SJCRH30 (cell line): ENCODE measurements at regions not wholly inside any gene's neighbourhood (a gene's known extent, or its start where the extent isn't known, plus 50 kb on each side); places are given as distances from the start of the nearest gene placed in this dataset.
A peak's percentile ranks its signal among the peaks of the same experiment; 100 is the strongest.

Source experiments
- DNase-seq, 2 experiments: peaks; one replicate each; pipeline ENCODE4 v3.0.0-alpha.2; 2015 to 2020
- H3K27ac ChIP-seq: fragments of 250-450 bp; sonication (Bioruptor Pico); 2 replicates; pipeline ENCODE4 v1.5.1; 2020; ENCODE audit warnings: mild to moderate bottlenecking, moderate library complexity
- H3K27me3 ChIP-seq: fragments of 250-450 bp; sonication (Bioruptor Pico); 2 replicates; pipeline ENCODE4 v1.5.1; 2020; ENCODE audit warnings: mild to moderate bottlenecking, moderate library complexity
- H3K36me3 ChIP-seq: fragments of 250-450 bp; sonication (Bioruptor Pico); 2 replicates; pipeline ENCODE4 v1.5.1; 2020; ENCODE audit warnings: mild to moderate bottlenecking, moderate library complexity
- H3K4me1 ChIP-seq: fragments of 250-450 bp; sonication (Bioruptor Pico); 2 replicates; pipeline ENCODE4 v1.5.1; 2020; ENCODE audit warnings: mild to moderate bottlenecking, moderate library complexity
- H3K4me3 ChIP-seq: fragments of 250-450 bp; sonication (Bioruptor Pico); 2 replicates; pipeline ENCODE4 v1.5.1; 2020; ENCODE audit warnings: mild to moderate bottlenecking, moderate library complexity
- H3K9me3 ChIP-seq: fragments of 250-450 bp; sonication (Bioruptor Pico); replicated peaks from 2 replicates; pipeline ENCODE4 v1.5.1; 2020; ENCODE audit warnings: mild to moderate bottlenecking, moderate library complexity

- no peak overlapping the region for H3K4me3 ChIP-seq
- no peaks in the 10 kb centered on the region for H3K36me3 ChIP-seq
- H3K4me1 ChIP-seq = no peaks in the 10 kb centered on the region
- no peaks in the 10 kb centered on the region for H3K9me3 ChIP-seq
- H3K27me3 ChIP-seq = peaks cover 1% of the 10 kb centered on the region; the same call in 1 of the 2 replicates
- H3K27ac ChIP-seq = no peak overlapping the region
- no peak for DNase-seq
These were observed 274.0 kb upstream of the SPRED2 start for GRCh38 chr2:65706411-65706810.

GRCh38 chr2:65701191-65701590, 268.8 kb upstream of the SPRED2 start:
- no peaks in the 10 kb centered on the region for H3K36me3 ChIP-seq
- peaks cover 10% of the 10 kb centered on the region; the same call in 1 of the 2 replicates for H3K27me3 ChIP-seq
- no peaks in the 10 kb centered on the region for H3K4me1 ChIP-seq
- no peak overlapping the region for H3K27ac ChIP-seq
- no peak overlapping the region for H3K4me3 ChIP-seq
- no peak for DNase-seq
- no peaks in the 10 kb centered on the region for H3K9me3 ChIP-seq

- H3K27ac ChIP-seq = no peak overlapping the region
- H3K27me3 ChIP-seq = peaks cover 10% of the 10 kb centered on the region
- H3K9me3 ChIP-seq = no peaks in the 10 kb centered on the region
- no peak overlapping the region for H3K4me3 ChIP-seq
- H3K36me3 ChIP-seq = no peaks in the 10 kb centered on the region
- DNase-seq = no peak
- no peaks in the 10 kb centered on the region for H3K4me1 ChIP-seq
These were observed 268.3 kb upstream of the SPRED2 start for GRCh38 chr2:65700720-65701119.

GRCh38 chr2:65700004-65700651, 267.7 kb upstream of the SPRED2 start:
- Histone ChIP-seq H3K27ac (no peak overlapping the region), H3K4me1 (no peaks in the 10 kb centered on the region)
- no peak for DNase-seq

GRCh38 chr2:65691816-65692215, 259.4 kb upstream of the SPRED2 start:
- Histone ChIP-seq H3K36me3 (no peaks in the 10 kb centered on the region), H3K27me3 (peaks cover 8% of the 10 kb centered on the region), H3K27ac (no peak overlapping the region), H3K9me3 (no peaks in the 10 kb centered on the region), H3K4me3 (no peak overlapping the region), H3K4me1 (no peaks in the 10 kb centered on the region)
- DNase-seq = no peak

More at GRCh38 chr2:65700004-65700651, 267.7 kb upstream of the SPRED2 start:
- Histone ChIP-seq H3K27me3 (peaks cover 11% of the 10 kb centered on the region), H3K4me3 (no peak overlapping the region), H3K9me3 (no peaks in the 10 kb centered on the region), H3K36me3 (no peaks in the 10 kb centered on the region)

- DNase-seq = no peak
- no peak overlapping the region for H3K4me3 ChIP-seq
- 0 out of 2 replicates have a peak, but pooled peaks cover 5% of the 10 kb centered on the region for H3K27me3 ChIP-seq
- no peak overlapping the region for H3K27ac ChIP-seq
- H3K36me3 ChIP-seq = no peaks in the 10 kb centered on the region
- H3K9me3 ChIP-seq = no peaks in the 10 kb centered on the region
- no peaks in the 10 kb centered on the region for H3K4me1 ChIP-seq
These were observed 255.9 kb upstream of the SPRED2 start for GRCh38 chr2:65688141-65688886.

- Histone ChIP-seq H3K36me3 (no peaks in the 10 kb centered on the region), H3K4me1 (no peaks in the 10 kb centered on the region)
These were observed 255.2 kb upstream of the SPRED2 start for GRCh38 chr2:65687614-65688013.

GRCh38 chr2:65686928-65687521, 254.6 kb upstream of the SPRED2 start:
- Histone ChIP-seq H3K4me3 (no peak overlapping the region), H3K4me1 (no peaks in the 10 kb centered on the region), H3K27me3 (no peaks in the 10 kb centered on the region), H3K9me3 (no peaks in the 10 kb centered on the region), H3K27ac (no peak overlapping the region), H3K36me3 (no peaks in the 10 kb centered on the region)
- no peak for DNase-seq

More at GRCh38 chr2:65687614-65688013, 255.2 kb upstream of the SPRED2 start:
- no peak for DNase-seq
- Histone ChIP-seq H3K9me3 (no peaks in the 10 kb centered on the region), H3K27ac (no peak overlapping the region), H3K27me3 (0 out of 2 replicates have a peak, but pooled peaks cover 3% of the 10 kb centered on the region), H3K4me3 (no peak overlapping the region)

GRCh38 chr2:65681503-65681902, 249.1 kb upstream of the SPRED2 start:
- Histone ChIP-seq H3K4me3 (no peak overlapping the region), H3K9me3 (no peaks in the 10 kb centered on the region), H3K4me1 (no peaks in the 10 kb centered on the region), H3K27me3 (0 out of 2 replicates have a peak, but pooled peaks cover 3% of the 10 kb centered on the region), H3K27ac (no peak overlapping the region), H3K36me3 (no peaks in the 10 kb centered on the region)
- DNase-seq = peak in 1 of 2 experiments; percentile 11

GRCh38 chr2:65678779-65679391, 246.5 kb upstream of the SPRED2 start:
- 0 out of 2 replicates have a peak, but pooled peaks cover 2% of the 10 kb centered on the region for H3K9me3 ChIP-seq
- no peaks in the 10 kb centered on the region for H3K36me3 ChIP-seq
- H3K4me1 ChIP-seq = no peaks in the 10 kb centered on the region
- H3K4me3 ChIP-seq = no peak overlapping the region
- no peak for DNase-seq
- H3K27me3 ChIP-seq = 0 out of 2 replicates have a peak, but pooled peaks cover 3% of the 10 kb centered on the region
- no peak overlapping the region for H3K27ac ChIP-seq

- H3K9me3 ChIP-seq = 0 out of 2 replicates have a peak, but pooled peaks cover 2% of the 10 kb centered on the region
- H3K4me1 ChIP-seq = no peaks in the 10 kb centered on the region
- 0 out of 2 replicates have a peak, but pooled peaks cover 3% of the 10 kb centered on the region for H3K27me3 ChIP-seq
- no peak overlapping the region for H3K27ac ChIP-seq
- no peak overlapping the region for H3K4me3 ChIP-seq
- no peaks in the 10 kb centered on the region for H3K36me3 ChIP-seq
- DNase-seq = no peak
These were observed 243.0 kb upstream of the SPRED2 start for GRCh38 chr2:65675350-65675749.

GRCh38 chr2:65671670-65672242, 239.4 kb upstream of the SPRED2 start:
- Histone ChIP-seq H3K36me3 (no peaks in the 10 kb centered on the region), H3K4me3 (no peak overlapping the region)

GRCh38 chr2:65669574-65669973, 237.2 kb upstream of the SPRED2 start:
- Histone ChIP-seq H3K36me3 (no peaks in the 10 kb centered on the region), H3K4me1 (no peaks in the 10 kb centered on the region), H3K27ac (no peak overlapping the region), H3K4me3 (no peak overlapping the region), H3K27me3 (no peaks in the 10 kb centered on the region), H3K9me3 (no peaks in the 10 kb centered on the region)
- DNase-seq = no peak

More at GRCh38 chr2:65671670-65672242, 239.4 kb upstream of the SPRED2 start:
- Histone ChIP-seq H3K4me1 (no peaks in the 10 kb centered on the region), H3K27me3 (no peaks in the 10 kb centered on the region), H3K27ac (no peak overlapping the region), H3K9me3 (0 out of 2 replicates have a peak, but pooled peaks cover 2% of the 10 kb centered on the region)
- no peak for DNase-seq

- no peaks in the 10 kb centered on the region for H3K36me3 ChIP-seq
- H3K4me3 ChIP-seq = no peak overlapping the region
- no peaks in the 10 kb centered on the region for H3K27me3 ChIP-seq
- no peaks in the 10 kb centered on the region for H3K4me1 ChIP-seq
- H3K27ac ChIP-seq = no peak overlapping the region
- no peak for DNase-seq
- H3K9me3 ChIP-seq = no peaks in the 10 kb centered on the region
These were observed 236.3 kb upstream of the SPRED2 start for GRCh38 chr2:65668744-65669143.
